Neuronal stem cell (in vitro differentiated cells): ENCODE measurements at regions not wholly inside any gene's neighbourhood (a gene's known extent, or its start where the extent isn't known, plus 50 kb on each side); places are given as distances from the start of the nearest gene placed in this dataset.

Experiments used
- DNase-seq: peaks from one replicate; pipeline ENCODE4 v3.0.0-alpha.2; 2013; ENCODE audit warnings: low spot score
- H2AFZ ChIP-seq: one replicate; pipeline ENCODE4 v1.6.1; 2013; ENCODE audit warnings: mild to moderate bottlenecking, low read length, inconsistent platforms
- H2AK5ac ChIP-seq: 2 replicates; pipeline ENCODE4 v1.6.1; 2013; ENCODE audit warnings: low read depth, mild to moderate bottlenecking, inconsistent platforms, low read length, moderate library complexity, mixed read lengths
- H2BK120ac ChIP-seq: 2 replicates; pipeline ENCODE4 v1.6.1; 2013; ENCODE audit warnings: low read depth, mild to moderate bottlenecking, inconsistent platforms, low read length, moderate library complexity, mixed read lengths
- H2BK12ac ChIP-seq: one replicate; pipeline ENCODE4 v1.6.1; 2013; ENCODE audit warnings: low read length, inconsistent platforms
- H2BK15ac ChIP-seq: 2 replicates; pipeline ENCODE4 v1.6.1; 2013; ENCODE audit warnings: mild to moderate bottlenecking, low read length, inconsistent platforms, mixed read lengths
- H2BK5ac ChIP-seq: one replicate; pipeline ENCODE4 v1.6.1; 2013; ENCODE audit warnings: inconsistent platforms, mild to moderate bottlenecking, low read length, moderate library complexity
- H3K14ac ChIP-seq: one replicate; pipeline ENCODE4 v1.6.1; 2013; ENCODE audit warnings: low read length, inconsistent platforms
- H3K18ac ChIP-seq: 2 replicates; pipeline ENCODE4 v1.6.1; 2013; ENCODE audit warnings: low read length, inconsistent platforms
- H3K23ac ChIP-seq: 2 replicates; pipeline ENCODE4 v1.6.1; 2013; ENCODE audit warnings: low read depth, mild to moderate bottlenecking, mixed read lengths, low read length, inconsistent platforms; ENCODE audit not compliant: poor library complexity
- H3K27ac ChIP-seq: replicated peaks from 3 replicates; pipeline ENCODE4 v1.5.1; 2013; ENCODE audit warnings: low read length, inconsistent platforms
- H3K27me3 ChIP-seq, 3 experiments: 2 replicates each; pipeline ENCODE4 v1.6.1; 2013; ENCODE audit warnings: low read length in 3 of 3, mild to moderate bottlenecking in 2 of 3, inconsistent platforms in 1 of 3, low read depth in 1 of 3, mixed read lengths in 1 of 3, moderate library complexity in 1 of 3; ENCODE audit not compliant: control insufficient read depth in 3 of 3, insufficient read depth in 3 of 3
- H3K36me3 ChIP-seq, 2 donors: replicated peaks in 1 of 2; 2 replicates each; pipeline ENCODE4 v1.6.1; 2013; ENCODE audit warnings: low read length in 2 of 2; ENCODE audit not compliant: control insufficient read depth in 2 of 2, insufficient read depth in 2 of 2
- H3K4ac ChIP-seq: 2 replicates; pipeline ENCODE4 v1.6.1; 2013; ENCODE audit warnings: inconsistent platforms, mild to moderate bottlenecking, low read length, moderate library complexity
- H3K4me1 ChIP-seq, 2 donors: 1 replicate in 1 of 2; 2 replicates in 1 of 2; pipeline ENCODE4 v1.6.1; 2013; ENCODE audit warnings: low read length in 2 of 2, low read depth in 1 of 2; ENCODE audit not compliant: control insufficient read depth in 2 of 2, insufficient read depth in 1 of 2
- H3K4me2 ChIP-seq: one replicate; pipeline ENCODE4 v1.6.1; 2013; ENCODE audit warnings: mild to moderate bottlenecking, low read length, inconsistent platforms; ENCODE audit not compliant: insufficient read depth, poor library complexity, severe bottlenecking
- H3K4me3 ChIP-seq, 2 donors: 2 replicates each; pipeline ENCODE4 v1.5.1; 2013; ENCODE audit warnings: low read length in 2 of 2, mild to moderate bottlenecking in 2 of 2, inconsistent platforms in 1 of 2, moderate library complexity in 1 of 2
- H3K79me1 ChIP-seq: one replicate; pipeline ENCODE4 v1.6.1; 2013; ENCODE audit warnings: low read depth, mild to moderate bottlenecking, inconsistent platforms, low read length, moderate library complexity
- H3K9ac ChIP-seq: one replicate; pipeline ENCODE4 v1.6.1; 2013; ENCODE audit warnings: mild to moderate bottlenecking, low read depth, low read length, inconsistent platforms; ENCODE audit not compliant: poor library complexity
- H3K9me3 ChIP-seq, 2 donors: replicated peaks in 1 of 2; 2 replicates each; pipeline versions ENCODE3 to v1.6.1; 2013; ENCODE audit warnings: low read length in 2 of 2, mild to moderate bottlenecking in 2 of 2, inconsistent platforms in 1 of 2, low read depth in 1 of 2, mixed read lengths in 1 of 2, moderate library complexity in 1 of 2; ENCODE audit not compliant: control insufficient read depth in 2 of 2, insufficient read depth in 1 of 2
- H4K8ac ChIP-seq: one replicate; pipeline ENCODE4 v1.6.1; 2013; ENCODE audit warnings: low read depth, mild to moderate bottlenecking, inconsistent platforms, low read length, moderate library complexity
- H4K91ac ChIP-seq: one replicate; pipeline ENCODE4 v1.6.1; 2013; ENCODE audit warnings: low read length, low read depth, mild to moderate bottlenecking, inconsistent platforms; ENCODE audit not compliant: poor library complexity
- WGBS, 2 donors: extraction: QIAGEN DNeasy Blood & Tissue Kit; methylation state at CpG; one replicate each; pipeline ENCODE4 v1.1.7; 2013; ENCODE audit warnings: missing lambda C conversion rate in 2 of 2, mixed read lengths in 1 of 2; ENCODE audit not compliant: insufficient read length in 2 of 2, insufficient replicate concordance in 1 of 2; ENCODE audit errors: extremely low coverage in 2 of 2; 5-methylcytosine and 5-hydroxymethylcytosine counted together

DNA sequence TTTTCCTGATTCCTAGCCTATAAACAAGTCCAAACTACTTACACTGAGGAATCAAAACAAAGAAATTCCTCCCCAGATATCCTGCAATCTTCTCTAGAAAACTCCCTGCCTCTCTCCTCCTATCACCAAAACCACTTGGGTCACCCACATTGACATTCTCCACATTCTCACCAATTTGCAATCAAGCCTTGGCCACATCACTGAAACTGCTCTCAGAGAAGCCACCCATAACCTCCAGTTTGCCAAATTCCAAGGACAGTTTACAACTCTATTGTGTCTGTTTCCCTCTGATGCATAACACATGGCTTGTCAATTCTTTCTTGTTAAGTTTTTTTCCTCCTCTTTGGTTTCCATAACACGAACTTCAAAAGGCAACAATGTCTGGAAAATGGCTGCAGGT is 233.5 kb downstream of the XPNPEP1 start:
- Histone ChIP-seq H3K23ac (no peak overlapping the region), H2AFZ (no peak overlapping the region), H3K27ac (no peak overlapping the region), H2BK12ac (no peak overlapping the region), H3K18ac (no peak overlapping the region), H3K36me3 (no peaks in the 10 kb centered on the region), H3K79me1 (no peaks in the 10 kb centered on the region), H4K8ac (no peak overlapping the region), H3K4ac (no peak overlapping the region), H4K91ac (no peak overlapping the region), H3K4me1 (no peaks in the 10 kb centered on the region), H2BK120ac (no peak overlapping the region), H3K14ac (no peak overlapping the region), H3K4me2 (no peak overlapping the region), H2AK5ac (no peak overlapping the region), H3K27me3 (no peaks in the 10 kb centered on the region), H3K9ac (no peak overlapping the region), H3K9me3 (no peaks in the 10 kb centered on the region), H3K4me3 (no peak overlapping the region), H2BK5ac (no peak overlapping the region), H2BK15ac (no peak overlapping the region)
- WGBS, 2 donors = no CpG with 5 or more reads among the region's 1 CpG
- DNase-seq = no peak

DNA sequence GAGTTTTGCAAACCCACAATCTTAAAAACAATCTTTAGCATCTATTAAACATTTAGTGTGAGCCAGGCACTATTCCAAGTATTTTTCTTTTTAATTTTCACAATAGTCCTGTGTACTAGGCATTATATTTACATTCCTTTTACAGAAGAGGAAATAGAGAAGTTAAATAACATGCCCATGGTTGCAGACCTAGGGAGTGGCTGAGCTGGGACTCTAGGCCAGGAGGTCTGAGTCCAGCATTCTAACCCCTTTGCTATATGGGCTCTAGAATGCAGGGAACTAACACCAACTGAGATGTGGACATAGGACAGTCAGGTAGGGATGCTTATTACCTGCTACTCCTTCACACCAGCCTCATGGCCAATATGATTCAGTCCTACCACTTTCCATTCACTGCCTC is 243.8 kb downstream of the XPNPEP1 start:
- H4K91ac ChIP-seq = no peak overlapping the region
- no peaks in the 10 kb centered on the region for H3K36me3 ChIP-seq
- H3K4me2 ChIP-seq = no peak overlapping the region
- H3K23ac ChIP-seq = no peak overlapping the region
- no peaks in the 10 kb centered on the region for H3K9me3 ChIP-seq
- H3K79me1 ChIP-seq = no peaks in the 10 kb centered on the region
- H3K14ac ChIP-seq = no peak overlapping the region
- H2BK5ac ChIP-seq = no peak overlapping the region
- H2AFZ ChIP-seq = no peak overlapping the region
- no peak overlapping the region for H3K9ac ChIP-seq
- no peak overlapping the region for H2BK12ac ChIP-seq
- DNase-seq = no peak
- no peak overlapping the region for H3K18ac ChIP-seq
- H3K27ac ChIP-seq = no peak overlapping the region
- H3K4me3 ChIP-seq = no peak overlapping the region
- no peaks in the 10 kb centered on the region for H3K4me1 ChIP-seq
- H2AK5ac ChIP-seq = no peak overlapping the region
- H2BK15ac ChIP-seq = no peak overlapping the region
- no peak overlapping the region for H4K8ac ChIP-seq
- H3K4ac ChIP-seq = no peak overlapping the region
- no peak overlapping the region for H2BK120ac ChIP-seq
- no peaks in the 10 kb centered on the region for H3K27me3 ChIP-seq

DNA sequence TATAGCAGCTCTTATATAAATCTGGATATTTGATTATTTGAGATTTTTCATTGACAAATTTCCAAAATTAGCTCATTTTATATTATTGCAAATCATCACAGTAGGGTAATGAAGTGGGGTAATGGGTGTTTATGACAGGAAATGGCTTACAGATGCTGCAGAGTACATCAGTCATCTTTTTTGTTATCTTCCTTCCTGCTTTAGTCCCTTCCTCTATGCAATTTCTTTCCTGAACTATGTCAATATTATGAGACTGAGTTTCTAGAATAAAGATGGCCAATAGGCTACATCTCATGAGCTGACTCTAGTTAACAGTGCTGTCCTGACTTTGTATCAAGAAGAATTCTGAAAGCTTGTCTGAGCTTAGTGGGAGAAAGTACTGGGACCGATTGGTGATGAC is 244.5 kb downstream of the XPNPEP1 start:
- H3K36me3 ChIP-seq = no peaks in the 10 kb centered on the region
- H3K9me3 ChIP-seq = no peaks in the 10 kb centered on the region
- WGBS, 2 donors = no CpG with 5 or more reads among the region's 1 CpG
- no peak overlapping the region for H3K18ac ChIP-seq
- H3K4ac ChIP-seq = no peak overlapping the region
- H2BK5ac ChIP-seq = no peak overlapping the region
- H3K4me3 ChIP-seq = no peak overlapping the region
- H3K4me2 ChIP-seq = no peak overlapping the region
- no peak overlapping the region for H3K27ac ChIP-seq
- H3K4me1 ChIP-seq = no peaks in the 10 kb centered on the region
- H2BK15ac ChIP-seq = no peak overlapping the region
- H2AK5ac ChIP-seq = no peak overlapping the region
- no peak overlapping the region for H2BK12ac ChIP-seq
- no peak for DNase-seq
- H4K8ac ChIP-seq = no peak overlapping the region
- H3K14ac ChIP-seq = no peak overlapping the region
- no peak overlapping the region for H2BK120ac ChIP-seq
- no peaks in the 10 kb centered on the region for H3K27me3 ChIP-seq
- H3K9ac ChIP-seq = no peak overlapping the region
- no peak overlapping the region for H3K23ac ChIP-seq
- no peak overlapping the region for H4K91ac ChIP-seq
- no peaks in the 10 kb centered on the region for H3K79me1 ChIP-seq
- no peak overlapping the region for H2AFZ ChIP-seq

DNA sequence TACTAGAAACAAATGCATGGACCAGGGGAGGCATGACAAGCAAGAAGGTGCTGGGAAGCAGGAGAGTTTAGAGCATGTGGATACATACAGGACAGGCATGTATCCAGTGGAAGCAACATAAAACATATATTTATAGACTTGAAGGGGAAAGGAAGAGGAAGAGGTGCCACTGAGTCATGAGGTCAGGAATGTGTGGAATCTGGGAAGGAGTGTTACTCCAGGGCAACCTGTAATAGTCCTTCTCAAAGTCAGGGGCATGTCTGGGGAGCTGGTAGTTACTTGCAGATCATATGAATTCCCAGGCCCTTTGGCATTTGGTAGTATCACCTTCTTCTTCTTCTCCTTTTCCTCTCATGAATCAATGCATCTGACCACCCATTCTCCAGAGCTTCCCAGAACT is 246.6 kb downstream of the XPNPEP1 start:
- Histone ChIP-seq H3K14ac (no peak overlapping the region), H2AK5ac (no peak overlapping the region), H3K79me1 (no peaks in the 10 kb centered on the region), H3K4ac (no peak overlapping the region), H2BK15ac (no peak overlapping the region), H3K18ac (no peak overlapping the region), H3K36me3 (no peaks in the 10 kb centered on the region), H3K27ac (no peak overlapping the region), H3K23ac (no peak overlapping the region), H3K4me2 (no peak overlapping the region), H4K8ac (no peak overlapping the region), H2BK12ac (no peak overlapping the region), H3K4me1 (no peaks in the 10 kb centered on the region), H3K9me3 (no peaks in the 10 kb centered on the region), H4K91ac (no peak overlapping the region), H3K4me3 (no peak overlapping the region), H2AFZ (no peak overlapping the region), H2BK120ac (no peak overlapping the region), H3K27me3 (no peaks in the 10 kb centered on the region), H3K9ac (no peak overlapping the region), H2BK5ac (no peak overlapping the region)
- DNase-seq = no peak
